Osteocyte (in vitro differentiated cells): ENCODE measurements at regions not wholly inside any gene's neighbourhood (a gene's known extent, or its start where the extent isn't known, plus 50 kb on each side); places are given as distances from the start of the nearest gene placed in this dataset.

ENCODE experiments used
- DNase-seq: peaks from one replicate; pipeline ENCODE4 v3.0.0; 2021; ENCODE audit warnings: mixed read lengths; ENCODE audit not compliant: unreplicated experiment; ENCODE audit errors: extremely low spot score
- H3K27ac Mint-ChIP-seq: one replicate; pipeline ENCODE4 v1.8.0; 2021; ENCODE audit warnings: mild to moderate bottlenecking, mixed read lengths; ENCODE audit not compliant: unreplicated experiment
- H3K27me3 Mint-ChIP-seq: one replicate; pipeline ENCODE4 v1.8.0; 2021; ENCODE audit warnings: mixed read lengths; ENCODE audit not compliant: unreplicated experiment
- H3K36me3 Mint-ChIP-seq: one replicate; pipeline ENCODE4 v1.8.0; 2021; ENCODE audit warnings: mixed read lengths; ENCODE audit not compliant: unreplicated experiment
- H3K4me1 Mint-ChIP-seq: one replicate; pipeline ENCODE4 v1.8.0; 2021; ENCODE audit warnings: mixed read lengths; ENCODE audit not compliant: unreplicated experiment
- H3K4me3 Mint-ChIP-seq: one replicate; pipeline ENCODE4 v1.8.0; 2021; ENCODE audit warnings: mild to moderate bottlenecking, moderate library complexity, mixed read lengths; ENCODE audit not compliant: unreplicated experiment
- H3K9me3 Mint-ChIP-seq: one replicate; pipeline ENCODE4 v1.8.0; 2021; ENCODE audit warnings: mixed read lengths; ENCODE audit not compliant: unreplicated experiment
- TF ChIP-seq, protein P1 (sequence below): fragments of 200-600 bp; sonication (generic); IDR thresholded peaks from 2 replicates; pipeline ENCODE4 v1.5.0; 2021; ENCODE audit warnings: antibody characterized with exemption, mild to moderate bottlenecking, moderate library complexity

DNA sequence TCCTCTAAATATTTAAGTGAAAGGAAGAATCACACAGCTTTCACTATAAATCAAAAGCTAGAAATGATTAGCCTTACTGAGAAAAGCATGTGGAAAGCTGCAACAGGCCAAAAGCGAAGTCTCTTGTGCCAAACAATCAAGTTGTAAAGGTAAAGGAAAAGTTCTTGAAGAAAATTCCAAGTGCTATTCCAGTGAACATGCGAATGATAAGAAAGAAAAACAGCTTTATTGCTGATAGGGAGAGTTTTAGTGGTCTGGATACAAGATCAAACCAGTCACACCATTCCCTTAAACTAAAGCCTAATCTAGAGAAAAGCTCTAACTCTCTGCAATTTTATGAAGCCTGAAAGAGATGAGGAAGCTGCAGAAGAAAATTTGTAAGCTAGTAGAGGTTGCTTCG lies 190.9 kb downstream of the BTG1 start:
- Mint-ChIP-seq H3K9me3 (peaks cover 10% of the 10 kb centered on the region), H3K27ac (no peak overlapping the region), H3K4me1 (peaks cover 4% of the 10 kb centered on the region), H3K4me3 (no peak overlapping the region), H3K36me3 (no peaks in the 10 kb centered on the region), H3K27me3 (no peaks in the 10 kb centered on the region)
- no peak for DNase-seq
- TF ChIP-seq, protein P1, sequence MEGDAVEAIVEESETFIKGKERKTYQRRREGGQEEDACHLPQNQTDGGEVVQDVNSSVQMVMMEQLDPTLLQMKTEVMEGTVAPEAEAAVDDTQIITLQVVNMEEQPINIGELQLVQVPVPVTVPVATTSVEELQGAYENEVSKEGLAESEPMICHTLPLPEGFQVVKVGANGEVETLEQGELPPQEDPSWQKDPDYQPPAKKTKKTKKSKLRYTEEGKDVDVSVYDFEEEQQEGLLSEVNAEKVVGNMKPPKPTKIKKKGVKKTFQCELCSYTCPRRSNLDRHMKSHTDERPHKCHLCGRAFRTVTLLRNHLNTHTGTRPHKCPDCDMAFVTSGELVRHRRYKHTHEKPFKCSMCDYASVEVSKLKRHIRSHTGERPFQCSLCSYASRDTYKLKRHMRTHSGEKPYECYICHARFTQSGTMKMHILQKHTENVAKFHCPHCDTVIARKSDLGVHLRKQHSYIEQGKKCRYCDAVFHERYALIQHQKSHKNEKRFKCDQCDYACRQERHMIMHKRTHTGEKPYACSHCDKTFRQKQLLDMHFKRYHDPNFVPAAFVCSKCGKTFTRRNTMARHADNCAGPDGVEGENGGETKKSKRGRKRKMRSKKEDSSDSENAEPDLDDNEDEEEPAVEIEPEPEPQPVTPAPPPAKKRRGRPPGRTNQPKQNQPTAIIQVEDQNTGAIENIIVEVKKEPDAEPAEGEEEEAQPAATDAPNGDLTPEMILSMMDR: no peak

- DNase-seq: no peak
- Mint-ChIP-seq H3K4me1 (peaks cover 4% of the 10 kb centered on the region), H3K27me3 (no peaks in the 10 kb centered on the region), H3K9me3 (peaks cover 10% of the 10 kb centered on the region), H3K4me3 (no peak overlapping the region), H3K36me3 (no peaks in the 10 kb centered on the region), H3K27ac (no peak overlapping the region)
- TF ChIP-seq, protein P1: no peak
These were observed 191.3 kb downstream of the BTG1 start for GRCh38 chr12:91954326-91954725.

- Mint-ChIP-seq H3K27me3 (no peaks in the 10 kb centered on the region), H3K27ac (no peak overlapping the region), H3K4me1 (no peaks in the 10 kb centered on the region), H3K36me3 (no peaks in the 10 kb centered on the region), H3K9me3 (peaks cover 10% of the 10 kb centered on the region), H3K4me3 (no peak overlapping the region)
- DNase-seq: no peak
- TF ChIP-seq, protein P1: no peak
These were observed 192.7 kb downstream of the BTG1 start for GRCh38 chr12:91952916-91953315.

DNA sequence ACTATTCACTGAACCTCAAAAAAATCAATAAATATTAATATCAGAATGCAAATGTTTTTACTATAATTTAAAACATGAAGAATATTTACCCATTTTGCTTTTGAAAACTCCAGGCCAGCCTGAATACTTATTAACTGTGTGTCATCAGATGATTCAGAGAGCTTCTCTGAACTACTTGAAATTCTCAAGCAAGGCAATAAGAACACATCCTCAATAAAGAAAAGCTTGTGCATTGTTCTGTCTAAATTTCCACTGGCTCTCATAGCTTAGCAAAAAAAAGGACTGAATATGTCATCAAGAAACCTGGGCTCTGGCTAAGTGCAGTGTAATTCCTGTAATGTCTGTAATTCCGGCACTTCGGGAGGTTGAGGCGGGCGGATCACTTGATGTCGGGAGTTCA lies 194.1 kb downstream of the BTG1 start:
- DNase-seq: no peak
- Mint-ChIP-seq H3K27me3 (no peaks in the 10 kb centered on the region), H3K36me3 (no peaks in the 10 kb centered on the region), H3K27ac (no peak overlapping the region), H3K4me3 (no peak overlapping the region), H3K4me1 (no peaks in the 10 kb centered on the region), H3K9me3 (peaks cover 10% of the 10 kb centered on the region)
- TF ChIP-seq, protein P1: no peak

GRCh38 chr12:91948504-91948903 lies 197.1 kb downstream of the BTG1 start:
- H3K27ac Mint-ChIP-seq: no peak overlapping the region
- TF ChIP-seq, protein P1: no peak
- no peak overlapping the region for H3K4me3 Mint-ChIP-seq
- H3K9me3 Mint-ChIP-seq: no peaks in the 10 kb centered on the region
- H3K4me1 Mint-ChIP-seq: no peaks in the 10 kb centered on the region
- no peaks in the 10 kb centered on the region for H3K27me3 Mint-ChIP-seq
- H3K36me3 Mint-ChIP-seq: no peaks in the 10 kb centered on the region
- no peak for DNase-seq
